Naive thymus-derived CD4-positive, alpha-beta T cell (primary cell): ENCODE measurements at regions not wholly inside any gene's neighbourhood (a gene's known extent, or its start where the extent isn't known, plus 50 kb on each side); places are given as distances from the start of the nearest gene placed in this dataset.

Experiments
- ATAC-seq: fragments of 150-1000 bp; cut with Tn5 transposase; 2 replicates; pipeline ENCODE4 v1.10.0; 2021; ENCODE audit warnings: mild to moderate bottlenecking, moderate library complexity
- CTCF ChIA-PET: fragments of 350-600 bp; sonication (Branson Sonifier 250); formaldehyde crosslinking; loops from one replicate; lab custom pipeline; 2021; ENCODE audit warnings: antibody characterized with exemption; lab: Charles Lee
- POLR2A ChIA-PET: fragments of 350-600 bp; sonication (Branson Sonifier 250); formaldehyde crosslinking; loops from one replicate; lab custom pipeline; 2021; ENCODE audit warnings: antibody characterized with exemption, inconsistent platforms; lab: Charles Lee
- DNase-seq, 9 donors: peaks; one replicate each; pipeline versions ENCODE4 v3.0.0 to v3.0.0-alpha.2; 2020 to 2022; ENCODE audit warnings: mixed read lengths in 1 of 9
- H3K27ac ChIP-seq: one replicate; pipeline ENCODE4 v1.7.0; 2013; ENCODE audit warnings: mild to moderate bottlenecking, low read depth, low read length, moderate library complexity
- H3K27me3 ChIP-seq, 2 donors: one replicate each; pipeline ENCODE4 v1.7.0; 2013; ENCODE audit warnings: low read length in 2 of 2, mild to moderate bottlenecking in 2 of 2, moderate library complexity in 2 of 2; ENCODE audit not compliant: control insufficient read depth in 2 of 2, insufficient read depth in 2 of 2
- H3K36me3 ChIP-seq, 3 experiments: 1 replicate in 2 of 3; 2 replicates in 1 of 3; pipeline ENCODE4 v1.7.0; 2013; ENCODE audit warnings: low read length in 3 of 3, mild to moderate bottlenecking in 3 of 3, moderate library complexity in 1 of 3; ENCODE audit not compliant: insufficient read depth in 3 of 3, control insufficient read depth in 2 of 3
- H3K4me1 ChIP-seq, 2 donors: one replicate each; pipeline ENCODE4 v1.7.0; 2013; ENCODE audit warnings: low read length in 2 of 2, mild to moderate bottlenecking in 2 of 2, moderate library complexity in 1 of 2; ENCODE audit not compliant: control insufficient read depth in 2 of 2, insufficient read depth in 2 of 2
- H3K4me3 ChIP-seq: 2 replicates; pipeline ENCODE4 v1.7.0; 2013; ENCODE audit warnings: mild to moderate bottlenecking, low read length
- H3K9me3 ChIP-seq, 3 experiments: 1 replicate in 2 of 3; 2 replicates in 1 of 3; pipeline ENCODE4 v1.7.0; 2013; ENCODE audit warnings: low read length in 3 of 3; ENCODE audit not compliant: control insufficient read depth in 2 of 3
- H3K27ac Mint-ChIP-seq, 9 donors: one replicate each; pipeline ENCODE4 v1.8.0; 2020 to 2022; ENCODE audit warnings: mixed read lengths in 9 of 9, mild to moderate bottlenecking in 8 of 9, moderate library complexity in 5 of 9, inconsistent platforms in 2 of 9
- H3K27me3 Mint-ChIP-seq, 5 donors: one replicate each; pipeline ENCODE4 v1.8.0; 2021 to 2022; ENCODE audit warnings: mixed read lengths in 5 of 5, mild to moderate bottlenecking in 1 of 5
- H3K36me3 Mint-ChIP-seq, 5 donors: one replicate each; pipeline ENCODE4 v1.8.0; 2020 to 2022; ENCODE audit warnings: mixed read lengths in 5 of 5, mild to moderate bottlenecking in 3 of 5, inconsistent platforms in 1 of 5
- H3K4me1 Mint-ChIP-seq, 7 donors: one replicate each; pipeline ENCODE4 v1.8.0; 2020 to 2022; ENCODE audit warnings: mixed read lengths in 7 of 7, mild to moderate bottlenecking in 3 of 7, inconsistent platforms in 1 of 7
- H3K4me3 Mint-ChIP-seq, 10 donors: one replicate each; pipeline ENCODE4 v1.8.0; 2020 to 2022; ENCODE audit warnings: mild to moderate bottlenecking in 10 of 10, mixed read lengths in 10 of 10, moderate library complexity in 6 of 10, inconsistent platforms in 2 of 10
- H3K9me3 Mint-ChIP-seq, 11 donors: one replicate each; pipeline ENCODE4 v1.8.0; 2020 to 2022; ENCODE audit warnings: mixed read lengths in 11 of 11, mild to moderate bottlenecking in 4 of 11, inconsistent platforms in 1 of 11, moderate library complexity in 1 of 11
- intact Hi-C, 2 donors: fragments of 100-400 bp; cut with micrococcal nuclease; formaldehyde crosslinking; loops; one replicate each; pipeline ENCODE4 v1.15.1; 2023

DNA sequence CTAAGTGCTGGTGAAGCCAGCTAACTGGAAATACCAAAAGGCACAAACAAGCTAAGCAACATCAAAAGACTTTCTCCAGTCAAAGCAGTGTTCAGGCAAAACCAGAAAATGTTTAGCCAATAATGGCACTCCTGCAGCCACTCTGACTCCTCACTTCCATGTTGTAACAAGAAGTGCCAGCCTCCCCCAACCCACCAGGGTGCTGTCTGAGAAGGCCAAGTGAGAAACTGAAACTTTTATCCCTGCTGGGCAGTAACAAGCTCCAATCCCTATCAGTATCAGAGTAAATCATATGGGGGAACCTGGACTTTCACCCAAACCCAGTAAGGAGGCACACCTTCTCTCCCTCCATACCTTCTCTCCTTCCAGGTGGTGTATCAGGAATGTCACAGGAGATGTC, 414.8 kb upstream of the NMUR2 start:
- ChIA-PET CTCF (no interaction called here), POLR2A (no interaction called here)
- no peak overlapping the region for H3K4me3 ChIP-seq
- intact Hi-C loops: no loop called here
- Mint-ChIP-seq H3K27ac (no peak overlapping the region), H3K36me3 (no peaks in the 10 kb centered on the region), H3K9me3 (peaks cover 0 to 6% (median 2%) of the 10 kb centered on the region in 11 donors), H3K27me3 (no peaks in the 10 kb centered on the region), H3K4me1 (no peaks in the 10 kb centered on the region), H3K4me3 (no peak overlapping the region)
- H3K27ac ChIP-seq: no peak overlapping the region
- H3K36me3 ChIP-seq: no peaks in the 10 kb centered on the region
- DNase-seq: no peak
- no peaks in the 10 kb centered on the region for H3K9me3 ChIP-seq
- no peaks in the 10 kb centered on the region for H3K27me3 ChIP-seq
- H3K4me1 ChIP-seq: no peaks in the 10 kb centered on the region
- ATAC-seq: no peak

GRCh38 chr5:152824316-152824715, 419.2 kb upstream of the NMUR2 start:
- no peak for ATAC-seq
- Mint-ChIP-seq H3K9me3 (peaks cover 0 to 14% (median 6%) of the 10 kb centered on the region in 11 donors), H3K36me3 (peaks cover 0 to 4% (median 0%) of the 10 kb centered on the region in 5 donors), H3K27me3 (no peaks in the 10 kb centered on the region), H3K27ac (no peak overlapping the region), H3K4me3 (no peak overlapping the region), H3K4me1 (no peaks in the 10 kb centered on the region)
- intact Hi-C loops: no loop called here
- no peaks in the 10 kb centered on the region for H3K27me3 ChIP-seq
- H3K4me1 ChIP-seq: no peaks in the 10 kb centered on the region
- H3K36me3 ChIP-seq: no peaks in the 10 kb centered on the region
- POLR2A ChIA-PET: no interaction called here
- no peak overlapping the region for H3K4me3 ChIP-seq
- no peaks in the 10 kb centered on the region for H3K9me3 ChIP-seq
- no peak overlapping the region for H3K27ac ChIP-seq
- CTCF ChIA-PET: no interaction called here
- DNase-seq: no peak

DNA sequence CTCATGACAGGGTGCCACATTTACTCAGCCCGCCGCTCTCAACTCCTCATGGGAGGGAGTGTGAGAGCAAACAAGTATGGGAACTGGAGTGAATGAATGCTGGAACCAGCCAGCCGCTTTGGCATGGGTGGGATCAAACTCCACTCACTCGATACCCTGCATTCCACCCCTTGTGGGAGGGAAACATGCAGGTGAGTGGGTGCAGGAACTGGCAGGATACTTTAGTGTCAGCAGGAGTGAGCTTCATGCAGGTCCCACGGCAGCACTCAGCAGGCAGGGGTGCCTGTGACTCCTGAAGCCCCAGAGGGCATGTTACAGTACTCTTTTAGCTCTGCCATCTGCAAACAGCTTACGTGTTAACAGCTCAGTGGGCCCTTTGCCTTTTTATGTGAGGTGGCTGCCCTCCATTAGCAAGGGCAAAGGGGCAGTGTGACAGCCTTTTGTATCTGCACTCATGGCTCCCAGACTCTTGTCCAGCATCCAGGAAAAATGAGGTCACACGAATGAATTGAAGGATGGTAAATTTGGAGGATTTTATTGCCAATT, 433.2 kb upstream of the NMUR2 start:
- CTCF ChIA-PET: no interaction called here
- Mint-ChIP-seq H3K4me3 (no peak overlapping the region), H3K27ac (no peak overlapping the region), H3K36me3 (no peaks in the 10 kb centered on the region), H3K27me3 (no peaks in the 10 kb centered on the region), H3K9me3 (peaks cover 0 to 5% (median 2%) of the 10 kb centered on the region in 11 donors), H3K4me1 (peaks cover 0 to under 1% (median 0%) of the 10 kb centered on the region in 7 donors)
- H3K4me1 ChIP-seq: no peaks in the 10 kb centered on the region
- H3K9me3 ChIP-seq: no peaks in the 10 kb centered on the region
- ATAC-seq (no peak), DNase-seq (no peak)
- intact Hi-C loops: no loop called here
- no peaks in the 10 kb centered on the region for H3K27me3 ChIP-seq
- POLR2A ChIA-PET: no interaction called here
- no peak overlapping the region for H3K27ac ChIP-seq
- H3K4me3 ChIP-seq: no peak overlapping the region
- H3K36me3 ChIP-seq: no peaks in the 10 kb centered on the region

DNA sequence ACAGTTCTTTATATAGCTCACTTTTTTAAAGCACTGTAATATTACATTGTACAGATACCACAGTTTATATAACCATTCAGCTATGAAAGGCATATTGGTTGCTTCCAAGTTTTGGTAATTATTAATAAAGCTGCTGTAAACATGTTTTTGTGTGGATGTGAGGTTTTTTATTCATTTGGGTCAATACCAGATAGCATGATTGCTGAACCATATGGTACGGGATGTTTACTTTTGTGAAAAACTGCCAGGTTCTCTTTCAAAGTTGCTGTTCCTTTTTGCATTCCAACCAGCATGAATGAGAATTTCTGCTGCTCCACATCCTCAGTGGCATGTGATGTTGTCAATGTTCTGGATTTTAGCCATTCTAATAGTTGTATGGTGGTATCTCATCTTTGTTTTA, 439.6 kb upstream of the NMUR2 start:
- H3K4me3 Mint-ChIP-seq: no peak overlapping the region
- no peaks in the 10 kb centered on the region for H3K27me3 Mint-ChIP-seq
- CTCF ChIA-PET: no interaction called here
- no peaks in the 10 kb centered on the region for H3K4me1 Mint-ChIP-seq
- H3K36me3 ChIP-seq: no peaks in the 10 kb centered on the region
- DNase-seq (no peak), ATAC-seq (no peak)
- H3K4me1 ChIP-seq: no peaks in the 10 kb centered on the region
- no peaks in the 10 kb centered on the region for H3K27me3 ChIP-seq
- no peak overlapping the region for H3K27ac Mint-ChIP-seq
- no peaks in the 10 kb centered on the region for H3K36me3 Mint-ChIP-seq
- no peak overlapping the region for H3K4me3 ChIP-seq
- POLR2A ChIA-PET: no interaction called here
- peaks cover 0 to 15% (median 0%) of the 10 kb centered on the region in 11 donors for H3K9me3 Mint-ChIP-seq
- intact Hi-C loops: no loop called here
- H3K27ac ChIP-seq: no peak overlapping the region
- no peaks in the 10 kb centered on the region for H3K9me3 ChIP-seq

- POLR2A ChIA-PET: no interaction called here
- DNase-seq (no peak), ATAC-seq (no peak)
- Mint-ChIP-seq H3K36me3 (no peaks in the 10 kb centered on the region), H3K27me3 (no peaks in the 10 kb centered on the region), H3K4me3 (no peak overlapping the region), H3K9me3 (peaks cover 0 to 16% (median 2%) of the 10 kb centered on the region in 11 donors), H3K4me1 (no peaks in the 10 kb centered on the region), H3K27ac (no peak overlapping the region)
- Histone ChIP-seq H3K4me3 (no peak overlapping the region), H3K9me3 (no peaks in the 10 kb centered on the region), H3K4me1 (no peaks in the 10 kb centered on the region), H3K36me3 (no peaks in the 10 kb centered on the region), H3K27me3 (no peaks in the 10 kb centered on the region), H3K27ac (no peak overlapping the region)
- intact Hi-C loops: no loop called here
- CTCF ChIA-PET: no interaction called here
Observed at GRCh38 chr5:152853361-152853760, 448.3 kb upstream of the NMUR2 start.

DNA sequence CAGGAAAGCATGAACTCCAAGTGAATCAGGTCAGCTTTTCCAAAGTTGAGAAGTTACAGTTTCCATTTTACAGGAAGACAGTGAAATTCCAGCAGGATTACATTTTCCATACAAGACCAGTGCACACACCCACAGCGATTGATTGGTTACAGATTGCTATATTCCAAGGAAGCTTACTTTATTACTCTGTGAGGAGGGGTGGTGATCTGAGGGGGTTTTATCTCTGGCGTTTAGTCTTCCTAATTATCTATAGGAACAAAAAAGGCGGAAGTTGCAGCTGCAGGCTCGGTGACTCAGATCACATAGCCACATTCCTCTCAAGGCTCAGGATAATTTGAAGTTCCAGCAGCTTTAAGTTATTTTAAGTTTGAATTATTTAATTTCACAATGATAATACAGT, 450.4 kb upstream of the NMUR2 start:
- Histone ChIP-seq H3K4me1 (no peaks in the 10 kb centered on the region), H3K9me3 (no peaks in the 10 kb centered on the region), H3K27ac (no peak overlapping the region), H3K27me3 (no peaks in the 10 kb centered on the region), H3K36me3 (no peaks in the 10 kb centered on the region), H3K4me3 (no peak overlapping the region)
- H3K4me3 Mint-ChIP-seq: no peak overlapping the region
- DNase-seq: no peak
- intact Hi-C loops: no loop called here
- ChIA-PET POLR2A (no interaction called here), CTCF (no interaction called here)
- no peaks in the 10 kb centered on the region for H3K4me1 Mint-ChIP-seq
- H3K9me3 Mint-ChIP-seq: peaks cover 0 to 16% (median 2%) of the 10 kb centered on the region in 11 donors
- ATAC-seq: no peak
- no peaks in the 10 kb centered on the region for H3K36me3 Mint-ChIP-seq
- no peaks in the 10 kb centered on the region for H3K27me3 Mint-ChIP-seq
- H3K27ac Mint-ChIP-seq: no peak overlapping the region

- Histone ChIP-seq H3K27ac (no peak overlapping the region), H3K27me3 (no peaks in the 10 kb centered on the region), H3K4me3 (no peak overlapping the region), H3K4me1 (no peaks in the 10 kb centered on the region), H3K36me3 (no peaks in the 10 kb centered on the region), H3K9me3 (no peaks in the 10 kb centered on the region)
- intact Hi-C loops: no loop called here
- H3K4me3 Mint-ChIP-seq: no peak overlapping the region
- ChIA-PET CTCF (no interaction called here), POLR2A (no interaction called here)
- DNase-seq (no peak), ATAC-seq (no peak)
- no peaks in the 10 kb centered on the region for H3K36me3 Mint-ChIP-seq
- peaks cover 2 to 12% (median 4%) of the 10 kb centered on the region in 11 donors for H3K9me3 Mint-ChIP-seq
- no peaks in the 10 kb centered on the region for H3K27me3 Mint-ChIP-seq
- H3K4me1 Mint-ChIP-seq: no peaks in the 10 kb centered on the region
- H3K27ac Mint-ChIP-seq: no peak overlapping the region
Observed at GRCh38 chr5:152861231-152861630, 456.2 kb upstream of the NMUR2 start.
